ENCODE measurements at regions not wholly inside any gene's neighbourhood (a gene's known extent, or its start where the extent isn't known, plus 50 kb on each side); places are given as distances from the start of the nearest gene placed in this dataset.

DNA sequence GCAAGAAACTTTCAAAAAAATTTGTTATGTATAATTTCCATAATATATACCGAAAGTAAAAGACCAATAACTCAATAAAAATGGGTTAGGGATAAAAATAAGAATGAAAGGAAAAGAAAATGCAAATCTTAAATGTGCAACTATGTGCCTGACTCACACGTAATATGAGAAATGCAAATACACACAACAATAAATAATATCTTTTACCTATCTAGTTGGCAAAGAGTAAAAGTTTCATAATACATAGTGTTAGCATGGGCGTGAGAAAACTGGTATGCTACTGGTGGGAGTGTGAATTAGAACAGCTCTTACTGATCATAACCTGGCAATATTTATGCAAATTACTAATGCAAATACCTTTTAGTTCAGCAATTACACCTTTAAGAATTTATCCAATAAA is 438.5 kb upstream of the CITED2 start:
- DNase-seq (ENCODE audit: low spot score): no peak
- in situ Hi-C loops (cut with HindIII; ENCODE audit: low sequenced_read_pairs): no loop called here

GRCh38 chr6:139801571-139802321 is 427.3 kb upstream of the CITED2 start:
- in situ Hi-C loops (cut with HindIII; ENCODE audit: low sequenced_read_pairs): no loop called here
- no peak for DNase-seq (ENCODE audit: low spot score)

- in situ Hi-C loops (cut with HindIII; ENCODE audit: low sequenced_read_pairs): no loop called here
- DNase-seq (ENCODE audit: low spot score): no peak
These were observed 426.4 kb upstream of the CITED2 start for GRCh38 chr6:139800837-139801236.

- no peak for DNase-seq (ENCODE audit: low spot score)
- in situ Hi-C loops (cut with HindIII; ENCODE audit: low sequenced_read_pairs): no loop called here
These were observed 416.1 kb upstream of the CITED2 start for GRCh38 chr6:139790527-139790926.

DNA sequence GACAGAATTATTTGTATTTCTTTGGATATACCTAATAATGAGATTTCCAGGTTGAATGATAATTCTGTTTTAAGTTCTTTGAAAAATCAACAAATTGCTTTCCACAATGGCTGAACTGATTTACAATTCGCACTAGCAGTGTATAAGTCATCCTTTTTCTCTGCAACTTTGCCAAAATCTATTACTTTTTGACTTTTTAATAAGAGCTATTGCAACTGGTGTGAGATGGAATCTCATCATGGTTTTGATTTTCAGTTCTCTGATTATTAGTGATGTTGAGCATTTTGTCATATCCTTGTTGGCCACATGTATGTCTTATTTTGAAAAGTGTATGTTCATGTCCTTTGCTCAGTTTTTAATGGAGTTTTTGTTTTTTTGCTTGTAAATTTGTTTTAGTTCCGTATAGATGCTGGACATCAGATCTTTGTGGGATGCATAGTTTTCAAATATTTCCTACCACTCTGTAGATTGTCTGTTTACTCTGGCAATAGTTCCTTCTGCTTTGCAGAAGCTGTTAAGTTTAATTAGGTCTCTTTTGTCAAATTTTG is 409.8 kb upstream of the CITED2 start:
- no peak for DNase-seq (ENCODE audit: low spot score)
- in situ Hi-C loops (cut with HindIII; ENCODE audit: low sequenced_read_pairs): no loop called here

GRCh38 chr6:139779988-139780774 is 405.7 kb upstream of the CITED2 start:
- no peak for DNase-seq (ENCODE audit: low spot score)
- in situ Hi-C loops (cut with HindIII; ENCODE audit: low sequenced_read_pairs): no loop called here

- DNase-seq (ENCODE audit: low spot score): peak; percentile 74
- in situ Hi-C loops (cut with HindIII; ENCODE audit: low sequenced_read_pairs): no loop called here
These were observed 404.2 kb upstream of the CITED2 start for GRCh38 chr6:139778688-139779087.

- DNase-seq (ENCODE audit: low spot score): peak; percentile 80
- in situ Hi-C loops (cut with HindIII; ENCODE audit: low sequenced_read_pairs): no loop called here
These were observed 403.7 kb upstream of the CITED2 start for GRCh38 chr6:139778106-139778505.

DNA sequence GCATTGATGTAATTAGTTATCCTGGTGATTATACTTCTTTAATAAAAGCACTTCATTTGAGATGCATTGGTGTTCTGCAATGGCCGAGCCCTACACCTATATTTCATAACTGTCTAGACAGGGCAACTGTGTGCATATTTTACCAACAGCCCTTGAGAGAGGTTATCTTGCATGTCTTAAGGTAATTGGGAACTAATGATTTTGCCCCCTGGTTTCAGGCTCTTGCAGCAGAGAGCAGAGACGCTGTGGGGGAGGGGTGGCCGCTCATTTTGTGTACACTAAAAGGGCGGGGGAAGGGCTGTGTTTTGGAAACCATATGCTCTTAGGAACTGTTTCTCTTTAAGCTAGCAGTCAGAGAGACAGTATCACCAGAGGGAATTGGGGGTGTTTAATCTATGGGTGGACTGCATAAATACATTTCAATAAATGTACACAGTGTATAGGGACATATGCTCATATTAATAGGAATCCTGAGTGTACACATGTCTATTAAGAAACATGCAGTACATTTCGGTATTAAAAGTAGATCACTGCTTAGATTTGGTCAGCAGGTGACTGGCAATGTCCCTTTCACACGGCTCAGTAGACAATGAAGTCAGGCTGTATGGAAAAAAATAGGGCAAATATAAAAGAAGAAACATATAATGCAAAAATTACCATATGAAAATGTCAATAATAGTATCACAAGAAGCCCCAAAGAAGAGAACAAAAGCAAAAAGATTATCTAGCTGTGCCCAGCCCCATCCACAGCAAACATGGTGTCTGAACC is 402.9 kb upstream of the CITED2 start:
- in situ Hi-C loops (cut with HindIII; ENCODE audit: low sequenced_read_pairs): no loop called here
- DNase-seq (ENCODE audit: low spot score): peak; percentile 57

DNA sequence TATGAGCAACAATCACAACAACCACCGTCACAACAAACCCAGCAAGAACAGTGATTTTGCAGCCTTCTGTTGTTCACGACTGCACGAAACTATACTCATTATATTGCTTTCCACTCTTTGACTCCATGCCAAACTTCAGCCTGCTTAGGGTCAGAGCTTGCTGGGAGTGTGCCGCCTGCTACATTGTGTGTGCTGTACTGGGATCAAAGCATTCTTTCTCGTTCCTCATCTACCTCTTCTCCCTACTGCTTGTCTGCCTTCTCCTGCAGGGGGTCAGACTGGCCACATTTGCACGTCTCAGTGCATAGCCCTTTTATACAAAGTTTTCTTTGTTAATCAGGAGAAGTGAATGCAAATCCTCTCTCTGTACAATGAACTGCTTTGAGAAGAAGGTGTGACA is 401.6 kb upstream of the CITED2 start:
- DNase-seq (ENCODE audit: low spot score): peak; percentile 27

GRCh38 chr6:139768196-139768595 is 393.7 kb upstream of the CITED2 start:
- in situ Hi-C loops (cut with HindIII; ENCODE audit: low sequenced_read_pairs): no loop called here
- DNase-seq (ENCODE audit: low spot score): no peak

More for the DNA sequence above, 401.6 kb upstream of the CITED2 start:
- in situ Hi-C loops (cut with HindIII; ENCODE audit: low sequenced_read_pairs): no loop called here

DNA sequence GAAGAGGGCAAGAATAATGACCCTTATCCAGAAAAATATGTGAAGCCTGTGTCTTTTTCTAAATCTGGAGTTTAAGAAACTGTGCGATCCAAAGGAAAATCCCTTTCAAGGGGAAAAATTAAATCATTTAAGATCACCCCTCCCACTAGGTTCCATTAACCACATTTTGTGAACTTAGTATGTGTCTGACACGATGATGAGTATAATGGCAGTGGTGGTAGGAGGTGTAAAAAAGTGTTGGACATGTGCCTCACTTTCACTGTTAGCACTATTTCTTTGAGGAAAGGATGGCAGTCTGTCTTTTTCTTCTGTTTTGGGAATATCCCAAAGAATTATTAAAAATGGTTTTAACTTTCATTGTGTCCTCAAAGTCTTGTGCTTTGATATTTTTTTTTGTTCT is 392.3 kb upstream of the CITED2 start:
- in situ Hi-C loops (cut with HindIII; ENCODE audit: low sequenced_read_pairs): no loop called here
- DNase-seq (ENCODE audit: low spot score): no peak

GRCh38 chr6:139765825-139766285 is 391.4 kb upstream of the CITED2 start:
- in situ Hi-C loops (cut with HindIII; ENCODE audit: low sequenced_read_pairs): no loop called here
- no peak for DNase-seq (ENCODE audit: low spot score)

GRCh38 chr6:139764498-139764986 is 390.1 kb upstream of the CITED2 start:
- in situ Hi-C loops (cut with HindIII; ENCODE audit: low sequenced_read_pairs): no loop called here
- peak; percentile 25 for DNase-seq (ENCODE audit: low spot score)

GRCh38 chr6:139763468-139764210 is 389.2 kb upstream of the CITED2 start:
- DNase-seq (ENCODE audit: low spot score): no peak
- in situ Hi-C loops (cut with HindIII; ENCODE audit: low sequenced_read_pairs): no loop called here

- DNase-seq (ENCODE audit: low spot score): no peak
- in situ Hi-C loops (cut with HindIII; ENCODE audit: low sequenced_read_pairs): no loop called here
These were observed 388.2 kb upstream of the CITED2 start for GRCh38 chr6:139762587-139763031.

- no peak for DNase-seq (ENCODE audit: low spot score)
- in situ Hi-C loops (cut with HindIII; ENCODE audit: low sequenced_read_pairs): no loop called here
These were observed 385.7 kb upstream of the CITED2 start for GRCh38 chr6:139760128-139760527.

- in situ Hi-C loops (cut with HindIII; ENCODE audit: low sequenced_read_pairs): no loop called here
- DNase-seq (ENCODE audit: low spot score): no peak
These were observed 384.6 kb upstream of the CITED2 start for GRCh38 chr6:139759086-139759485.

DNA sequence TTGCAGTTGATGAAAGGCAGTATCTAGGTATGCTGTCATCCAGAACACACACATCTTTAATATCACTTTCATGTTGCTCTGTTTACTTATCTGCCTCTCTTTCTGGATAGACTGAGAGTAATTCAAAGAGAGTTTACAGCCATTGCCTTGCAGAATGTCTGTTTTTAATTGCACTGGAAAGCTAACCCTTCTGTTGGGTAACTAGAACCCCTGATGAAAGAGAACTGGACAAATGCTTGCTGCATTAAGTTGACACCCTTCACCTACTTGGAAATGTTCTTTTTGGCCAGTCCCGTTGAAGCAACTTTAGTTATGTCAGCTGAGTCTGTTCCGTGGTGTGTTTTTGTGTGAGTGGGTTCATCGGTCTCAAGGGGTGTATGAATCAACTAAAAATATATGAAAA is 383.8 kb upstream of the CITED2 start:
- in situ Hi-C loops (cut with HindIII; ENCODE audit: low sequenced_read_pairs): no loop called here
- DNase-seq (ENCODE audit: low spot score): no peak
